ENCODE measurements at regions not wholly inside any gene's neighbourhood (a gene's known extent, or its start where the extent isn't known, plus 50 kb on each side); places are given as distances from the start of the nearest gene placed in this dataset.

GRCh38 chr14:101220921-101221510 lies 317.5 kb upstream of the RTL1 start:
- DNase-seq, result no peak

DNA sequence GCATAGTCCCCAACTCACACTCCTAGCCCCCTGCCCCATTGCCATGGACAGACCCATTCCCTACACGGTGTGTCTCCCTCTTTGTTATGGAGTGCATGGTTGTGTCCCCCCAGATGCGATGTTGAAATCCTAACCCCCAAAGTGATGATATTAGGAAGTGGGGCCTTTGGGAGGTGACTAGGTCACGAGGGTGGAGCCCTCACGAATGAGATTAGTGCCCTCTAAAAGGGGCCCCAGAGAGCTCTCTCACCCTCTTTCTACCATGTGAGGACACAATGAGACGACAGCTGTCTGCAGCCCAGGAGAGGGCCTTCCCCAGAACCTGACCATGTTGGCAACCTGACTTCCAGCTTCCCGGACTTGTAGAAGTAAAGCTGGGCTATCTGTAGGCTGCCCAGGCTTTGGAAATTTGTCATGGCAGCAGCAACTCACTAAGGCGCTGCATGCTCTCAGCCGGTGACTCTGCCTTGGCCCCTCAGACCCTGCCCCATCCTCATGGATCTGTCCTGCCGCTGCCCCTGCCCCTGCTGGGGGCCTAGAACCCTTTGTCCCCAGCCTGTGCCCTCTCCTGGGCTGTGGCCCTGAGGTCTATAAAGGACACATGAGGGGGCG lies 318.1 kb upstream of the RTL1 start:
- DNase-seq, result no peak

GRCh38 chr14:101222362-101223070 lies 319.0 kb upstream of the RTL1 start:
- no peak for DNase-seq

GRCh38 chr14:101223127-101223526 lies 319.6 kb upstream of the RTL1 start:
- no peak for DNase-seq

DNA sequence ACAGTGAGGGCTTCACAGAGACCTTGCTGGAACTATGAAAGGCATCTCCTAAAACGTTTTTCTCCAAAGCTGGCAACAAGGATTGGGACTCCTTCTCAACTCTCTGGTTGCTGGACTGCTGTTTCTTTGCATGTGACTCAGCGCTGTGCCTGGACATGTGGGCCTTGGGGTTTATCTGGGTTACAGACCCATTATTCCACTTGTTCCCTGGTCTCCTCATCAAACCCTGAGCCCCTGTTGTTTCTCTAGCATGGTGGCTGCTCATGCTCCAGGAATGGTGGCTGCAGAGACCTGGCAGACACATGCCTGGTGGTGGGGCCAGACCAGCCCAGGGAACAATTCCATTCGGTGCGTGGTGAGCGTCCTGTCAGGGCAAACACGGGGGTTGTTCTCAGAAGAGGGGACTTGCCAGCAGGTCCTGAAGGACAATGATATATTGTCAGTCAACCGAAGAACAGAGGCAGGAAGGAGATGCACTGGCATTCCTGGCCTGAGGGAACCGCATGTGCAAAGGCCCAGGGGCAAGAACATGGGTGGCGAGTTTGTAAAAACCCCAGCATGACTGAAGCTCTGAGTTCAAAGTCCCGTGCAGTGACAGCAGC lies 320.1 kb upstream of the RTL1 start:
- DNase-seq, result no peak

- DNase-seq, result no peak
These were observed 321.0 kb upstream of the RTL1 start for GRCh38 chr14:101224356-101225156.

GRCh38 chr14:101225157-101226152 lies 321.9 kb upstream of the RTL1 start:
- no peak for DNase-seq

GRCh38 chr14:101226265-101226602 lies 322.7 kb upstream of the RTL1 start:
- DNase-seq, result no peak

DNA sequence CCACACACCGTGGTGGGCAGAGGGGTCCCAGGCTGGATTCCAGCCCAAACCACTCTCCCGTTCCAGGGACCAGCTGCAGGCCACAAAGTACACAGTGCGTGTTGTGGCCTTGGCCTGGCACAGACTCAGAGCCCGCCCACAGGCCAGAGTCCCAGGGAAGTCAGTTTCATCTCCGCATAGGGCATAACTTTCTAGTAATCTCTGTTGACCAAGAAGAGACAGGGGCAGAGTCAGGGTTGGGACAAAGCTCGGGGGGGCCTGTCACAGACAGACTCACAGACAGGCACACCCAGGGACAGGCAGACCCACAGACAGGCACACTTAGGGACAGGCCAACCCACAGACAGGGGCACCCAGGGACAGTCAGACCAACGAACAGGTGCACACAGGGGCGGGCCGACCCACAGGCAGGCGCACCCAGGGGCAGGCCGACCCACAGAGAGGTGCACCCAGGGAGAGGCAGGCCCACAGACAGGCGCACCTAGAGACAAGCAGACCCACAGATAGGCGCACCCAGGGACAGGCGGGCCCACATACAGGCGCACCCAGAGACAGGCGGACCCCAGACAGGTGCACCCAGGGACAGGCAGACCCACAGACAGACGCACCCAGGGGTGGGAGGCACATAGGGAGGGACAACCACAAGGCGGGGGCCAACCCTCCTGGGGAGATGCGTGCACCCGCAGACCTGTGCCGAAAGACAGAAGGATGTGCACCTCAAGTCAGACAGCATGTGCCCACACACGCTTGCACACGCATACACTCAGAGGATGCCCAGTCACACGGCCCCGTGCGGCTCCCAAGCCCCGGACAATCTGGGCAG lies 323.3 kb upstream of the RTL1 start:
- no peak for DNase-seq

- no peak for DNase-seq
These were observed 324.4 kb upstream of the RTL1 start for GRCh38 chr14:101227611-101228594.

DNA sequence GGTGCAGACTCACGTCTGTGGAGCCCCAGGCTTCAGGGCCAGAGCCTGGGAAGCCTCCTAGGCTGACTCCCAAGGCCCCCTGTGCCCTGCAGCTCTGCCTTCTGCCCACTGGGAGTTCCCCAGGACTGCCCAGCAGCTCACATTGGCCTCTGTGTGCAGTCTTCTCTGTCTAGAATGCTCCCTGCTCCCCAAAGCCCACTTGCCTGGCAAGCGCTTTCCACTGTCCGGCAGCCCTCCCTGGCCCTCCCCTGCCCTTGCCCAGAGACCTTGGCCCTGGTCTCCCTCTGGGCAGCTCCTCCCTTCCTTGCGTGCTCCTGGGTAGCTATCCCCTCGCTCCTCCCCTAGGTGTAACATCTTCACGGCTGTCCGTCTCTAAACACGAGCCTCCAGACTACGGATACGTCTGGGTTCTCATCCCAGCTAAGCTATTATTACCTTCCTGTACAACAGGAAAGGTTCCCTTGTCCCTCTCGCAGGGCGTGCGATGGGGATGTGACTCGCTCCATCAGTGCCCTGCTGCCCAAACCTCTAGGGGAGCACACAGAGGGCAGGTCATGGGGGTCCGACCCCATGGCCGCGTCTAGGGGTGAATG lies 325.5 kb upstream of the RTL1 start:
- no peak for DNase-seq

DNA sequence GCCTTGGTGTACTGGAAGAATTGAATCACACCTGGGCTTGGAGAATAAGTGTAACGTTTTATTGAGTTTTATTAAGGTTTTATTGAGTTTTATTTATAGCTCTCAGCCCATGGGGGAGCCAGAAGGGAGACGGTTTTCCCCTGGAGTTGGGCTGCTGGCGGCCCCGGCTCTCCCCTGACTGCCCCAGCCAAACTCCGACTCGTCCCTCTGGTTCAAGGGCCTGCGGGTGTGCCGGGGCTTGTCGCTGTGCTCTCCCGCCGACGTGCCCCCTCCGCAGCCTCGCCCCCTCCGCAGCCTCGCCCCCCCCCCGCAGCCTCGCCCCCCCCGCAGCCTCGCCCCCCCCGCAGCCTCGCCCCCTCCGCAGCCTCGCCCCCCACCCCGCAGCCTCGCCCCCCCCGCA lies 326.1 kb upstream of the RTL1 start:
- no peak for DNase-seq

DNA sequence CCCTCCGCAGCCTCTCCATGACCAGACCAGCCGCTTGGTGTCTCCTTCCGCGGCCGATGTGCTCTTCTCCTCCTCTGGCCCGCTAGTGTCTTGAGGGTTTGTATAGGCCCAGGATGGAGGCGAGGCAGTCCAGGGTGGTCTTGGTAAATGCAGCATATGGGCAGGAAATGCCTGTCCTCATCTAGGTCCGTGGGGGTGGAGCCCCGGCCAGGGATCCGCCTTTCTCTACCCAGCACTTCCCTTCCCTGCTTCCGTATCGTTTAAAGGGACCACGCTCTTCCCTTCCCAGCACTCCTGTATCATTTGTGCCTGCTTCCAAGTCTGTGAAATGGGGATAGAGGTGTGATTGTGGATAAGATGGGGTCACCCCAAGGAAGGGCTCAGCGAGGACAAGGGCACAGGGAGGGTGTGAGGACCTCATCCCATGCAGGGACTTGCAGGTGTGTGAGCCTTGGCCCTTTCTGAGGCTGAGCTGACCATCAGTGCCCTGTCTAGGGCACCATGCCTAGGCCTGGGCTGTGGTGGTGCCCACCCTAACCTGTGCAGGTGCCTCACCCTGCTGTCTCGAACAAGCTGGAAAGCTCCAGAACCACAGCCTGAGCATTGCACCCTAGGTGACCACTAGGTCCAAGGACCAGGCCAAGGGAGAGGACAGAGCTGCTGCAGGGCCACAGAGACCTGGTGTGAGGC lies 326.8 kb upstream of the RTL1 start:
- DNase-seq, result no peak

DNA sequence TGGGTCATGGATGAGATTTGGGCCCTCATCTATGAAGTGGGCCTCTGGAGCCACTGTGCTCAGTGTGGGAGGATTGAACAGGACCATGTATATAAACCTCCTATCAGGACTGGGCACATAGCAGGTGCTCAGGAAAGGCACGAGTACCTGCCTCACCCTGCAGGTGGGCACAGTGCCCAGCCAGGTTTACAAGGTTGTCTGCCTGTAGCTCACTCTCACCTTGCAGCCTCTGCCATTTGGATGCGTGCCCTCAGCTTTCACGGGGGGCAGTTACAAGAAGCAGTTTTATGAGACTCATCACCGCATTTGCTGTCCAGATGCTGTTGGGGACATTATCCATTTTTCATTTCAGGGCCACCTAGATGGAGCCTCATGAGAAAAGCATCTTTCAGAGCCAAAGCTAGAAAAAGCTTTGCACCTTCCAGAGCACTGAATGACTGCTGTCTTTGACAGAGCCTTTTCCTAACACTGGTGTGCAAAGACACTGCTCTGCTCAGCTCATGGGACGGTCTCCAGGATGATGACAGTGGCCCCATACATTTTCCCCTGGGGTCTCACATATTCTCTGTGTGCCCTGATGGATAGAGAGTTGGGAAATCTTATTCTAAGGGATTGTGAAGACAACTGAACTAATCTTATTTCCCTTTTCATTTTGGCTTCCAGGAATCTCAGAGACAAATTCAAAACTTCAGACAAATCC lies 327.5 kb upstream of the RTL1 start:
- DNase-seq, result no peak

GRCh38 chr14:101231828-101232227 lies 328.3 kb upstream of the RTL1 start:
- DNase-seq, result no peak

DNA sequence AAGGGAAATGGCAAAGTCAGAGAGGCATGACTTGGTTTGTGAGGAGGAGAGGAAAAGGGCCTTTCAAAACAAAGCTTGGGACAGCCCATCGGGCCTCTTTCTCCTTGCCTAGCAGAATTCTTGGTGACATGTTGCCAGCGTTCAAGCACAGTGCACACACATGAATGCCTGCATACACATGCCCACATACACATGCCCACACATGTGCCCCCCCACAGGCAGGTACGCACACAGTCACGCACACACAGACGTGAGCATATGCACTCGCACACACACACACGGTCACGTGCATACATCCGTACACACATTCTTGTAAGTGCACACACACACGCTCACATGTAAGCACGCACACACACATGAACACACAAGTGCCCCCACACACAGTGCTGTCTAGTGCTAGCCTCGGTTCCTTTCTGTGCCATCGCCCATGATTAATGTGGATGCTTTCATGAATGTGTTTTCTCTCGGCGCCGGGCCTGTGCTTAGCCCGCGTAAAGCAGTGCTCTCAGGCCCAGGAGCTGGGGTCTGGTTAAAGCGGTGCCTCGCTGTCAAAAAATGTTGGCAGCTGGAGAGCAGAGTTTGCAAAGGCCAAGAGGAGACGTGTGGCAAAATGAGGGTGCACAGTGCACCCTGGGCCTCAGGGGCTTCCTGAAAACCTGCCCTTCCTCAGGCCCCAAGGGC lies 328.8 kb upstream of the DIO3 start:
- no peak for DNase-seq

GRCh38 chr14:101233021-101233366 lies 328.3 kb upstream of the DIO3 start:
- no peak for DNase-seq

DNA sequence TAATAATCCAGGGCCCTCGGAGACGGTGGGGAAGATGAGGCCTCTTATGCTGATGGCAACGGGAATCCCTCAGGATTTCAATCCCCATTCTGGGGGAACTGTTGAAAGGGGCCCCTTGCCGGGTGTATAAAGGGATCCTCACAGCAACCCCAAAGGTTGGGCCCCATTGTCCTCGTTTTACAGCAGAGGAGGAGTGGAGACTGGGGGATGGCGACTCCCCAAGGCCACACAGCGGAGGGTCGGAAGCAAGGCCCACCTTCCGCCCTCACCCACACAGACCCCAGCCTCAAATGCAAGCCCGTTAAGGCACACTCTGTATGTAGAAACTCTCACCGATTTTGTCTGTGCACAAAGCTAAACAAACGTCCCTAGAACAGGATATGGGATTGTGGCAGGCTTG lies 327.9 kb upstream of the DIO3 start:
- DNase-seq, result no peak

All from CD4-positive, alpha-beta T cell treated with Interferon alpha-2 for 1 hour (primary cell).